ENCODE measurements at regions not wholly inside any gene's neighbourhood (a gene's known extent, or its start where the extent isn't known, plus 50 kb on each side); places are given as distances from the start of the nearest gene placed in this dataset.
A peak's percentile ranks its signal among the peaks of the same experiment; 100 is the strongest.

DNA sequence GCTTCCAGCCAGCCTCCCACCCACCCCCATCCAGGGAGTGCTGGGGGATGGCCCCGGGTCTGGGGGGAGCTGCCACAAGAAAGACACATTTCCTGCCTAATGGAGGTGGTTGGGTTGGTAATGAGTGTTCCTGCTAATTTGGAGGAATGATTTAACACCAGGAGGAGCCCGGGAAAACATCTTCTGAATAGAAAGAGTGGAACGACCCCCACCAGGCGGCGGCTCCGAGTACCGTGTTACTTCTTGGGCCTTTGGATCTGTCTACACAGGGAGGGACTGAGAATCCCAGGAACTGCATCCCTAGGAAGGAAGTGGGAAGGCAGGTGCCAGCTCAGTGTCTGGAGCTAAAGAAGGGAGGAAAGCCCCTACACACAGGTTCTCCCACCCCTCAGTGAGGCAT lies 64.6 kb downstream of the TSPAN17 start:
- no peak for DNase-seq

DNA sequence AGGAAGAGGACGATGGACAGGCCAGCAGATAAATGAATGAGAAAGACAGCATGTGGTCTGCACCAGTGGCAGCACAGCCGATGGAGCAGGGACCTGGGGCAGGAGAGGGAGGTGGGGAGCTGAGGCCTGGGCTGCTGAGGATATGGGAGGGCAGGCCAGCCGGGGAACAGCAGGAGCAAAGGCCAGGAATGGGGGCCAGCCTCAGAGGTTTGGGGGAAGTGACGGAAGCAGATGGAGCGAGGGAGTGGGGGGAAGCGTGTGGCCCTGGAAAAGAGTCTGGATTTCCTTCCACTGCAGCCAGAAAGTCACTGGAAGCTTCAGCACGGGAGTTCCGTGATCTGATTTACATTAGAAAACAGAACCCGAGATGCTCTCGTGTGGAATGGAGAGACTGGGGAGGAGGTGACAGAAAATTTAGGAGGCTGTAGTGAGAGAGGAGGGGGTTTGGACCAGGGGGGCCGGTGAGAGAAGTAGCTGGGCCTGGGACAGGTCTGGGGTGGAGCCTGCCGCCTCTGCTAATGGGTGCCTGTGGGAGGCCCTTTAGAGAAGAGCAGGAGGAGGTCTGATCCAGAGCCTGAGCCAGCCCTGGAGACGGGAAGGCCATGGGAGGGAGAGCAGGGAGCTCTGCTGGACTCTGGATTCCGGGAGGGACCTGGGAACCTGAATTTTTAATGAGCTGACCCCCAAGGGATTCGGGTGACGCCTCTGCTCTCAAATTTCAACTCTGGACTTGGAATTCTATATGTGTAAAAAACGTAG lies 65.4 kb downstream of the TSPAN17 start:
- no peak for DNase-seq

DNA sequence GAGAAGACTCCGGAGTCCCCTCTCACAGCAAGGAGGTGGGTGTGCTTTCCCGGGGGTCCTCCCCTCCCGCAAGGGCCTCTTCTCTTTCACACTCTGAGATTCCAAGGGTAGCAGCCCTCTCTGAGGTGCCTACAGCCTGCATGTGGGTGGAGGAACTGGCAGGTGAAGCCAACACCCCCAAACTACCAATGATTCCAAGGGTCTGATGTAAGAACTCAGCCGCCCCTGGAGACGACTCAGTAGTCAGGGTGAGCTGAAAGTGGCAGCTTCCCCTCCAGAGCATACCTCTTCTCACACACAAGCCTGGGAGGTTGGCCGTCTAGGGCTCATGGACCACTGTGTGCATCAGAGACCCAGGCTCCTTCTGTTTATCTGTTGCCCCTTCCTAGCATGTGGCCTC lies 66.1 kb downstream of the TSPAN17 start:
- no peak for DNase-seq

DNA sequence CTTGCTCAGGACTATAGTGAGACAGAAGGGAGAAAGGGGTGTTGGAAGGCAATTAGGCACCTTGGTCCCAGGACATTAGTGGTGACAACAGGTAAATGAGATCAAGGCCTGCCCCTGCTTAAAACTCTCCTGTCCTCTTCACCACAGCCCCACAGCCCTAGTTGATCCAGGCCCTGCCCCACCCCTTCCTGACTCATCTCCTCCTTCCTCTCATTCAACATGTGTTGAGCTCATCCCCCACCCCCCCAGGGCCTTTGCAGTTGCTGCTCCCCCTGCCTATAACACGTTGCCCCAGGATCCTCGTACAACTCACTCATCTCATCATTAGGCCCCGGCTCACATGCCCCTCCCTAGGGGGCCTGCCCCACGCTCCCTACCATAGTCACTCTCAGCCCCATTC lies 66.8 kb downstream of the TSPAN17 start:
- DNase-seq = no peak

DNA sequence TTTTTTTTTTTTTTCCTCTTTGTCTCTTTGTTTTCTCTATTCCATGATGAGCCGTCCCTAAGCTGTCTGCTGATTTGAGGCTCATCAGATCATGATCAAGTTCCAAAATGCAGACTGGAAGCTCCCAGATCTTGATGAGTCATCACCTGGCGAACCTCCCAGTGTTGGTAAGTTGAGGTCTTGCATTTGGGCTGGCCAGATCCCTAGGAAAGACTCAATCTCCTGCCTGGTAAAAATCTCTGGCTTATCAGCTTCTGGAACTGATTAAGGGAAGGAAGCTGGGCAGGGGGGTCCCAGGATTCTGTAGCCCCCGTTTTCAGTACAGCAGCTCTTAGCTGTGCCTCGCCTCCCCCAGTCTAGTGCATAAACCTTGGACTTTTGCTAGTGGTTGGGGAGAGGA lies 69.0 kb downstream of the TSPAN17 start:
- peak; percentile 17 for DNase-seq

DNA sequence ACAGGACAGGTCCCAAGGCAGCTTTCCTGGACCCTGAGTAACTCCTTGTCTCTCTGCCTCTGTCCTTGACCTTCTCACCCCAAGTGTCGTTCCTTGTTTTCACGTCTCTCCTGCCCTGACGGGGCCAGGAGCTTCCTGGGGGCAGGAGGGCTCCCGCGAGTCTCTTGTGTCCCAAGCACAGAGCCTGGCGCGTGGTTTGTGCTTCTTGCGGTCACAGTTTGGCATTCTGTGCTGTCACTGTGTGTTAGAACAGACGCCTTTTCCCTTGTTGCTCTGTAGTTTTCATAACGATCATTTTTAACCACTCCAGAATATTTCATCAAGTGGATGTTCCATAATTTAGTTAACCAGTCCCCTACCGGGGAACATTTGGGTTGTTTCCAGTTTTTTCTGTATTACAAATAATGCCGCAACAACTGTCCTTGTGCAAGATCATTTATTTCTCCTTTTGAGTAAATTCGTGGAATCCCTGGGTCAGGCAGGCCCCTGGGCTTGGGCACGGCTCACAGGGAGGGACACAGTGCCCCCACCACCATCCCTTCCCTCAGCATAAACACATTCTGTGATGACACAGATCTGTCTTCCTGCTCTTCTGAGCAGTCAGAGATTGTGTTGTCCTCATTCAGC lies 71.9 kb downstream of the TSPAN17 start:
- DNase-seq = no peak

DNA sequence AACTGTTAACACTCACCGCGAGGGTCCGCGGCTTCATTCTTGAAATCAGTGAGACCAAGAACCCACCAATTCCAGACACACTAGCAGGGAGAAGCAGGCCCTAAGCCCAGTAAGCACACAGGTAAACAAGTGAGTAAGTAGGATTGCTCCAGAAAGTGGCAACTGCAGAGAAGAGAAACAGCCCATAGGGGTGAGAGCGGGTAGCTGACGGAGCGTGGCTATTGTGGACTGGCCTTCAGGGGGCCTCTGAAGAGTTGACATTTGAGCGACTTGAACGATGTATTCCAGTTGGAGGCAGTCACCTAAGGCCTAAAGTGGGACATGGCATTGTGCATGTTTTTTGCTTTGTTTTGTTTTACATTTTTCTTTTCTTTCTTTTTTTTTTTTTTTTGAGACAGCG lies 74.2 kb downstream of the TSPAN17 start:
- no peak for DNase-seq

DNA sequence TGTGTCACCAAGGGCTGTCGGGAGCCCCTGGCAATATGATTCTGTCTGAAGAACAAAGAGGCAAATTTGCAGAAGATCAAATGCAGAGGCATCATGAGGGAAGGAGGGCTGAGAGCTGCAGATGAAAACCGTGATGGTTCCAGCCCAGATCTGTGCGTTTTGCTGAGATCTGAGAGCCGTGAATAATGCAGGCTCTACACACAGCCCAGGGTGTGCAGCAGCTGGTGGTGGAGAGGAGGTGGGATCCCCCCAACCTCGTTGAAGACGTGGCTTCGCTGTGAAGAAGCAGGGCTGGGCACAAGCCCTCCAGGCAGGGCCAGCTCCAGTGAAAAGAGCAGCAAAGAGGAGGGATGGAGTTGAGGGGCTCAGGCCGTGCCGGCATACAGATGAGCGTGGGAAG lies 75.5 kb downstream of the TSPAN17 start:
- no peak for DNase-seq

DNA sequence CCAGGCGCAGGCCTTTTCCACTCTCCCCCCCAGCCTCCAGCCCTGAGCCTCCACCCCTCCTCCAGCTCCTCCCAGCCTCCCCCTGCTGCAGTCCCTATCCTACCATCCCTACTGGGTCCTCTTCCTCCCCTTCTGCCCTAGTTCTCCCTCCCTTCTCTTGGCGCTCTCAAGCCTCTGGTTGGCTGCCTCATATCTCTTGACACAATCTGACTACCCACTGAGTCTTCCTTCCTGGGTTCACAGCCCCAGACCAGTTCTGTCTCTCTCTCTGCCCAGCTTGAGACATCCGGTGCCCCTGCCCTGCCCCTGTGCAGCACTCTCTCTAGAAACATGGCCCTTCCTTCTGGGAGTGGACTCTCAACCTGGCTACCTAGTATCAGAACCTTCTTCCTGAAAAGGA lies 76.2 kb downstream of the TSPAN17 start:
- no peak for DNase-seq

DNA sequence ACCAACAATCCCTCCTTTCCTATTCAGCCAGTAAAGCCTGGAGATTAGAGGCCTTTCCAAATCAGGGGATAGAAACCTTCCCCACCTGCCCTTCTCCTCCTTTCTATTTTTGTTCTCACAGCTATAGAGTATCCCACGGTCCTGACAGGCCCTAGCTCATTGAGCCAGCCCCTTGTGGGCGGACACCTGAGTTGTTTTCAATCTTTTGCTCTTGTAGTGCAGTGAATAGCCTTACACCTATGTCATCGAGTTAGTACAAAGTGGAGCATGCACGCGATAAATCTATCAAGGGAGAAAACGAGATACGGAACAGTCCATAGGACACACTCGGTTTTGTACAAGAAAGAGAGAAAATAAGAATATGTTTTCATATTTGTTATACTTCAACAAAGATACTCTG lies 77.2 kb downstream of the TSPAN17 start:
- DNase-seq = peak; percentile 6

DNA sequence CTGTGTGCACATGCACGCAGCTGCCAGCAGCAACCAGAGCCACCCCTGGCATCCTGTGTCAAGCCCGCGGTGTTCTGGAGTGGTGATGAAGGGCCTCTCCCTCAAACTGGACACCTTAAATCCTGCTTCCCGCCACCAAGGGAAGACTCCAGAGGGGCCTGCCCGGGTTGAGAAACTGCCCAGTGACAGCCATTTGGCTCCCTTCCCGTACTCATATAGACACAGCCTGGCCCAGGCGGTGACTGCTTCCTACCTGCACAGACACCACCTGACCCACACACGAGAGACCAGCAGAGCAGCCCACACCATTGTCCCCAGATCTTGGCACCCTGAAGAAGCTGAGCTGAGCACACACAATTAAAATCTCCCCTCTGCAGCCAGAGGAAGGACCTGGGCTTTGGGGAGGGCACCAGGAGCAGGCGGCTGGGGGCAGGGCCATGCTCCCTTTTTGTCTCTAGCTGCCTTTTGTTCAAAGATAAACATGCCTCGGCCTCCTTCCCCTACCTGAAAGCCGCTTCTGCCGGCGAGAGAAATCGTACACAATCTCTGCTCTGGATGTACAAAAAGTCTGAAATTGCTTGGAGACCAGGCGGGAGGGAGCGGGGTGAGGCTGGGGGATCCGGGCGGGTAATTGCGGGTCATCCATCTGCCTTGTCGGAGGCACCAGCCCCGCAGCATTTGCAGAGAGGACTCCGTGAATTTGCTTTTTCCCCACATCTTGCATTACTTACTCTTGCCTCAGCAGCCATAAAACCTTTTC lies 78.4 kb downstream of the TSPAN17 start:
- peak; percentile 55 for DNase-seq

DNA sequence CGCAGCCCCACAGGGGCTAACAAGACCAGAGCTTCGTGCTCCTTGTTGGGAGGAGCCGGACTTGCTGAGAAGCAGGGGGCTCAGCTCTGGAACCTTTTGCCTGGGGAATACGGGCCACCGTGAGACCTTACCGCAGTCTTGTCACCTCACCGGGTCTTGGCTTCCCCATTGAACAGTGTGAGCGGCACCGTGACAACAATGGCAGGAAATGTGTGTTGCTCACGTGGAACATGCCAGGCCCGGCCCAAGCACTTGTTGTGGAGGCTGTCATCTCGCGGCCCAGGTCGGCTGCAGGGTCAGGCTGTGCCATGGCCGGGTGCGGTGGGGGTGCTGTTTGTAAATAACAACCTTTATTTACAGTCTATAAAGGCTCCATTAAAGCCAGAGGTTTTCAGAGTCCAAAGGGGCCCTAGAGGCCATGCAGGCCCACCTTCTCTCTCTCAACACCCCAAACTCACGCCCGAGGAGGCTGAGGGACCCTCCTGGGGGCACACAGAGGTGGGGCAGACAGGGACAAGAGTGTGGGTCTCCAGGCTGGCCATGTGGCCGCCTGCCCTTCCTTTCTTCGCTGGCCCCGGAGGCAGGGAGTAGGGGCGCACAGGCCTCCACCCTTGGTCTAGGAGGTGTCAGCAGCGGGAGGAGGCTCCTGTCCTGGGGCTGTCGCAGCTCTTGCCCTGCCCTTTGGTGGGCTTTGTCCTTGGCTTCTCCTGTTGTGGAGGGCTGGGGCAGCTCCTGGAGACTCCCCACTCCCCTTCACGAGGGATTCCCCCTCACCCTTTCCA lies 79.7 kb downstream of the TSPAN17 start:
- no peak for DNase-seq

DNA sequence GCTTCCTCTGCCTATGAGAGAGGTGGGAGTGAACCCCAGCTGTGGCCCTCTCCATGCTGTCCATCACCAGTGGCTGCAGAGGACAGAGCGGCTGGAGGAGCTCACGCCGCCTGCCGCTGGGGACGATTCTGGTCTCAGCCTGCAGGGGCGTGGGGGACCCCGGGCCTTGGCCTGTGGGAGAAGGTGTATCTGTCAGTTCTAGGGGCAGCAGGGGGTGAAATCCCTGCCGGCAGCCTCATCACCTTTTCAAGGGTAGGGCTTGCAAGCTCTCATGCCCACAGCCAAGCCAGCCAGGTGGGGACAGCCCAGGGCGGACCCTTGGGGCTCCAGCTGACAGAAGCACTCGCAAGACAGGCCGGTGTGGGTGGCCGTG lies 80.2 kb downstream of the TSPAN17 start:
- no peak for DNase-seq

DNA sequence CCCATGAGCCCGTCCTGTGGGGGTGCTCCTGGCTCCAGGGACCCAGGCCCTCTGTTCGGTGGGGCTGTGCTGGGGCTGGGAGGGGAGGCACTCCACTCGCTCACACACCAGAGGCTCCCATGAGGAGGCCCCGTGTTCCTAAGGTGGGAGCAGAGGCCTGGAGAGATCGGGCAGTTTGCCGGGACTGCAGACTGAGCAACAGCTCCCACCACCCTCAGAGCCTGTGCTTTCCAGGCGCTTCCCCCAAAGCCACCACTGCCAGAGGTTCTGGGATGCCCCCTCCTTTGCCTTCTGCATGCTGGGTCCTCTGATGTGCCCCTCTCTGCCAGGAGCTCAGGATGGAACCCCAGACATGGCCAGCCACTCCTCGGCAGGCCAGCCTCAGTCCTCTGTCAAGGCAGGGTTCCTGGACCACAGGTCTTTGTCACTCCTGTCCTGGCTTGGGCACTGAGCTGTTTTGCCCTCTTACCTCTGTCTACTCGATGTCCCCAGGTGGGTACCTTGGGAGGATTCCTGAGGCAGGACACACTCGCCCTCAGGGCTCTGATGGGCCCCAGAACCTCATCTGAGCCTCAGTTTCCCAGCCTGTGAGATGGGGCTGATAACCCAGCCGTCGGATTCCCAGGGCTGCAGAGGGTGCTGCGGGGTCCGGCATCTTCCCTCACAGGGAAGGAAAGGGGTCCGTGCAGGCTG lies 80.8 kb downstream of the TSPAN17 start:
- DNase-seq = no peak

DNA sequence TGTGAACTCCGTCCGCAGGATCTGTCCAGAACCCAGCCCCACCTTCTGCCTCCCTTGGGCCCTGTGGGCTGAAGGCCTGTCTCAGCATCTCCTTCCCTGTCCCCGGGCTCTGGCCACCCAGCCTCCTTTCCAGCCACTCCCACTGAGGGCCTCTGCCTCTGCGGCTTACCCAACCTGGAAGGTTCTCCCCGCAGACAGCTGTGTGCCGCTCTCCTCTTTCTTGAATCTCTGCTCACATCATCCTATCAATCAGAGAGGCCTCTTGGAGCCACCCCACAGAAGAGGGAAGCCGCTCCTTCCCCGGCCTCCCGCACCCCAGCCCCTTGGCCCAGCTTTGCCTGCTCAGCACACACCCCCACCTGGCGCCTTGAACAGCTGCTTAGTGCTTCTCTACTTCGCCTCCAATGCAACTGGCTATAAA lies 81.5 kb upstream of the UNC5A start:
- DNase-seq = no peak

DNA sequence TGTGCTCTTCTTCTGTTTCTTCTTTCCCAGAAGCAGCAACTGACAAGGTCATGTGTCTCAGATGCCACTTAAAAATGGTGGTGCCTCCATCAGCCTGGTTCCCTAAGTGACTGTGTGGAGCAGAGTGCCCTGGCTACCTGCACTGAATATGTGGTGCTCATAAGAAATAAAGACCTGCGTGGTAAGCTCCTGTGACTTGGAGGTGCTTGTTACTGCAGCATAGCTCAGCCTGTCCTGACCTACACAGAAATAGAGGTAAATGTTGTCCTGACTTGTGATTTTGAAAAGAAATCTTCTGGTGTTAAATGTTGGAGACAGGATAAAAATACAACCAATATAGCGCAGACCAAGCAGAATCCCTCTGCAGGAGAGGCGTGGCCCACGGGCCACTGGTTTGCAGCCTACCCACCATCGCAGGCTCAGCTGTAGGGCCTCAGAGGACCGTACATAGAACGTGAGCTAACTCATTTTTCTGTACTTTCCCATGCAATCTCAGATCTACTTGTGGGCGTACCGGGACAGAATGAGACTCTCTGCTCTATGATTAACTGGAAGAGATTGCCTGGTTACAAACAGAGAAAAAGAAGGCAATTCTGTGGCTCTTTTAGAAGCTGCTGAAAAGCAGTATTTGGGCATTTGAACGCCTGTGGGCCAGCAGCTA lies 79.4 kb upstream of the UNC5A start:
- no peak for DNase-seq

DNA sequence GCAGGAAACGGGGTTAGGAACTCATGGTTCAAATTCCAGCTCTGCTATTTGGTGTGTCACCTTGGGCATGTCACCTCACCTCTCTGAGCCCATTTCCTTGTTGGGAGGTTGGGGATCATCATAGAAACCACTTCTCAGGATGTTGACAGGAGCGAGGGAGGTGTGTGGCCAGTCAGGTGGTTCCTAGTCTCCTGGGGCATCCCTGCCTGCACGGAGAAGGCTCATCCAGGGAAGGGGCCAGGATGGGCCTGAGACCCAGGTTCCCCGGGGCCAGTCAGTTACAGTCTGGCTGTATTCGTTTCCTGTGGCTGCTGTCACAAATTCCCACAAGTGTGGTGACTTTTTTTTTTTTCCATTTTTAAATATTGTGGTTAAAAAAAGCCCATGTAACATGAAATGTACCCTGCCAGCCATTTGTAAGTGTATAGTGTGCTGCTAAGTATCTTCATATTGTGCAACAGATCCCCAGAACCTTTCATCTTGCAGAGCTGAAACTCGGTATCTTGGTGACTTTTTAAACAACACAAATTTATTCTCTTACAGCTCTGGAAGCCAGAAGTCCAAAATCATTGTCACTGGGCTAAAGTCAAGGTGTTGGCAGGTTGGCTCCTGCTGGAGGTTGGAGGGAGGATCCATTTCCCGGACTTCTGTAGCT lies 78.7 kb upstream of the UNC5A start:
- DNase-seq = no peak

DNA sequence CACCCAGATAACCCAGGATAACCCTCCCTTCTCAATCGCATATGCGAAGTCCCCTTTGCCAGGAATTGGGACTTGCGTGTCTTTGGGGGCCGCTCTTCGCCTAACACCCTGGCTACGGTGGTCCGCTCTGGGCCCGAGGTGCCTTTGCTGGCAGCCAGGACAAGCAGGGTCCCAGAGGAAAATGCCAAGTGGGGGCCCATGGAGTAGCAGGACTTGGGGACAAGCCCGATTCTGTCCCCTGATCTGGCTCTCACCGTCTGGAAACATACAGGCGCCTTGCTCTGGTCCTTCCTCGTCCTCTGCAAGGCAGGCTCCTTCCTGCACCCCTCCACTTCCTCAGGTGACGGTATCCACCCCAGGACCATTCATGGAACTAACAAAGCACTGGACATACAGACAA lies 78.1 kb upstream of the UNC5A start:
- DNase-seq = no peak

DNA sequence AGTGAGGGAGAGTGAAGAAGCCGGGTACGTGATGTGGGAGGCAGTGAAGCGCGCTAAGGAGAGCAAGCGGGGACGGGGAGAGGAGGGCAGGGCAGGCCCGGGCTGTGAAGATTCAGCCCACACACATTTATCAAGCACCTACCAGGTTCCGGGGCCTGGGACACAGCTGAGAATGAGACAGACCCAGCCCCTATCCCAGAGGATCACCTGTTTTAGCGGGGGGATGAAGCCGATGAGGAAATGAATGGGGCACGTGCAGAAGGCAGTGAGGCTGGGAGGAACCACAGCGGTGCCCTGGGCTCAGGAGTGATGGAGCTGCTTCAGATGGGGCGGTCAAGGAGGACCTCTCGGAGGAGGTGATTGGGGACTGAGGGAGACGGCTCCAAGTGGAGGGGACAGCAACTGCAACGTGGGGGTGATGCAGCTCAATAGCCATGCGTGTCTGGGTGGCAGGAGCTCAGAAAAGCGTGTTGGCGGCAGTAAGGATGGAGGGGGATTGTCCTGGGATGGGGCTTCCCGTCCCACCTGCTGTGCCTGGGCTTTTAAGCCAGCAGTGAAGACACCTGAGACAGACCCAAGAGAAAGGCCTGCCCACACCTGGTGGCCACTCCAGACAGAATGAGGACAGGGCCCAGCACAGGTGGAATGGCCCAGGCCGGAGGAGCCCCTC lies 77.5 kb upstream of the UNC5A start:
- DNase-seq = no peak

DNA sequence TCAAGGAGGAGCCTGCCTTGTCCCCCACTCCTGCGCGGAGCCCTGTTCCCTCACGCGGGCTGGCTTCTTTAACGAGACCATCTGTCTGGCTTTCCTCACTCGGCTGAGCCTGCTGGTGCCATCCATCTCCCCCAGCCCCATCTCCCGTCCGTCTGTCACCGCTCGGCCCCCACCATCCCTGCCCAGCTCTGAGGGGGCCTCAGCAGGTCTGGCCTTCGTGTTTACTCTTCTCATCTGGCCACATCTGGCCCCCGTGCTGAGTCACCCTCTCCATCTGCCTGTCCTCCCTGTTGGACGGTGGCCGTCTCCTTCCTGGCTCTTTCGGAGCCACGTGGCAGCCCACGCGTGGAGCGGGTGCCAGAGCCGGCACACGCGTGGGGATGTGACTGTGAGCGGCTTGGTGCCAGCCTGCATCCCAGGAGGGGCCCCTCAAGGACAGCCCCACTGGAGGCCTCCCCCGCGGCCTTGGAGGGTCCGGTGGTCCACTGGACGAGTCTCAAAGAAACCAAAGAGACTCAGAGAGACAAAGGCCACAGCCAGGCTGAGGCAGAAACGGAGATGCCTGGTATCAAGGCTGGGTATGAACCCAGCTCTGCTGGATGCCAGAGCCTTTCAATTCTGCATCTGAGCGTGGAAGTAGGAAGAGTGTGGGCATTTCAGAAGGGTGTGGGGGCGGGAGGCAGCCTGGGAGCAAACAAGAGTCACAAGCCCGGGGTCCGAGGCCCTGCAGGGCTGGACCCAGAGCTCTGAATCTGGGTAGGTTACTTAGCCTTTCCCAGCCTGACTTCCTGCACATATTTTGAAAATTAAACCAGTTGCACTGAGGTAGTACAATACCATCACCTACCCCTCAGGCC lies 76.7 kb upstream of the UNC5A start:
- DNase-seq = no peak
